OCI-LY3 (cell line): ENCODE measurements at regions not wholly inside any gene's neighbourhood (a gene's known extent, or its start where the extent isn't known, plus 50 kb on each side); places are given as distances from the start of the nearest gene placed in this dataset.

Experiments
- H2AFZ ChIP-seq: fragments of 200-600, 300-600 bp; shearing (Covaris generic); 2 replicates; pipeline ENCODE4 v1.6.0; 2014; ENCODE audit warnings: antibody characterized with exemption, low read depth, low read length
- H3K27ac ChIP-seq: fragments of 200-600, 300-600 bp; sonication (generic); 2 replicates; pipeline ENCODE4 v1.5.1; 2014; ENCODE audit warnings: mild to moderate bottlenecking, low read length, moderate library complexity, mixed read lengths
- H3K27me3 ChIP-seq: fragments of 200-600, 300-600 bp; sonication (generic); 2 replicates; pipeline ENCODE4 v1.6.1; 2014; ENCODE audit warnings: low read depth, low read length, mixed read lengths
- H3K36me3 ChIP-seq: fragments of 200-600, 300-600 bp; sonication (generic); replicated peaks from 2 replicates; pipeline ENCODE3; 2014; ENCODE audit warnings: low read depth, low read length, mixed read lengths
- H3K4me1 ChIP-seq: fragments of 300-600, 200-600 bp; sonication (generic); 2 replicates; pipeline ENCODE4 v1.6.1; 2014; ENCODE audit warnings: low read length, mixed read lengths
- H3K4me2 ChIP-seq: fragments of 200-600, 300-600 bp; sonication (generic); 2 replicates; pipeline ENCODE4 v1.6.1; 2014; ENCODE audit warnings: low read length, mixed read lengths
- H3K4me3 ChIP-seq: fragments of 300-600, 200-600 bp; sonication (generic); 2 replicates; pipeline ENCODE4 v1.5.1; 2014; ENCODE audit warnings: antibody characterized with exemption, mild to moderate bottlenecking, low read length, moderate library complexity
- H3K79me2 ChIP-seq: fragments of 300-600, 200-600 bp; shearing (Covaris generic); 2 replicates; pipeline ENCODE4 v1.6.1; 2014; ENCODE audit warnings: mild to moderate bottlenecking, low read length, mixed read lengths
- H3K9ac ChIP-seq: fragments of 300-600, 200-600 bp; shearing (Covaris generic); 2 replicates; pipeline ENCODE4 v1.6.0; 2014; ENCODE audit warnings: mild to moderate bottlenecking, low read length, moderate library complexity
- H3K9me3 ChIP-seq: fragments of 200-600, 300-600 bp; shearing (Covaris generic); 2 replicates; pipeline ENCODE4 v1.6.1; 2014; ENCODE audit warnings: low read length, mixed read lengths; ENCODE audit not compliant: insufficient read depth
- H4K20me1 ChIP-seq: fragments of 200-600, 300-600 bp; sonication (generic); 2 replicates; pipeline ENCODE4 v1.6.1; 2016; ENCODE audit warnings: low read length, mixed read lengths; ENCODE audit not compliant: insufficient read depth
- CTCF ChIP-seq: fragments of 200-600, 300-600 bp; sonication (generic); IDR thresholded peaks from 2 replicates; pipeline ENCODE4 v1.5.1; 2014; ENCODE audit warnings: antibody characterized with exemption, low read length, low read depth
- EZH2phosphoT487 ChIP-seq: fragments of 200-600 bp; shearing (Covaris generic); IDR thresholded peaks from 2 replicates; pipeline ENCODE4 v1.6.1; 2018; ENCODE audit warnings: antibody characterized with exemption, mixed run types, low read depth

GRCh38 chr6:113709936-113710509 is 147.1 kb upstream of the MARCKS start:
- Histone ChIP-seq H3K4me3 (no peak overlapping the region), H3K36me3 (no peaks in the 10 kb centered on the region), H2AFZ (no peak overlapping the region), H4K20me1 (no peaks in the 10 kb centered on the region), H3K27me3 (no peaks in the 10 kb centered on the region), H3K79me2 (no peaks in the 10 kb centered on the region), H3K4me2 (no peak overlapping the region), H3K9ac (no peak overlapping the region), H3K27ac (no peak overlapping the region), H3K4me1 (peaks cover 4% of the 10 kb centered on the region; the same call in 1 of the 2 replicates), H3K9me3 (no peaks in the 10 kb centered on the region)
- TF ChIP-seq EZH2phosphoT487: no peak
- no peak for TF ChIP-seq CTCF

GRCh38 chr6:113713665-113714064 is 143.5 kb upstream of the MARCKS start:
- H3K9me3 ChIP-seq: no peaks in the 10 kb centered on the region
- TF ChIP-seq CTCF (no peak), EZH2phosphoT487 (no peak)
- H4K20me1 ChIP-seq: no peaks in the 10 kb centered on the region
- H3K4me3 ChIP-seq: no peak overlapping the region
- H3K9ac ChIP-seq: no peak overlapping the region
- no peak overlapping the region; the same call in 1 of the 2 replicates for H2AFZ ChIP-seq
- no peaks in the 10 kb centered on the region for H3K36me3 ChIP-seq
- H3K4me1 ChIP-seq: peaks cover 4% of the 10 kb centered on the region; the same call in 1 of the 2 replicates
- no peak overlapping the region for H3K27ac ChIP-seq
- H3K27me3 ChIP-seq: no peaks in the 10 kb centered on the region
- no peak overlapping the region for H3K4me2 ChIP-seq
- H3K79me2 ChIP-seq: no peaks in the 10 kb centered on the region

GRCh38 chr6:113718588-113718987 is 138.6 kb upstream of the MARCKS start:
- Histone ChIP-seq H4K20me1 (no peaks in the 10 kb centered on the region), H2AFZ (no peak overlapping the region), H3K27me3 (no peaks in the 10 kb centered on the region), H3K36me3 (no peaks in the 10 kb centered on the region), H3K79me2 (no peaks in the 10 kb centered on the region), H3K27ac (no peak overlapping the region), H3K4me2 (no peak overlapping the region), H3K4me3 (no peak overlapping the region), H3K9ac (no peak overlapping the region), H3K9me3 (no peaks in the 10 kb centered on the region), H3K4me1 (peaks cover 5% of the 10 kb centered on the region)
- no peak for TF ChIP-seq CTCF
- TF ChIP-seq EZH2phosphoT487: no peak

GRCh38 chr6:113719064-113719463 is 138.1 kb upstream of the MARCKS start:
- Histone ChIP-seq H3K9ac (no peak overlapping the region), H4K20me1 (no peaks in the 10 kb centered on the region), H3K27me3 (no peaks in the 10 kb centered on the region), H3K27ac (no peak overlapping the region), H3K79me2 (no peaks in the 10 kb centered on the region), H3K4me2 (no peak overlapping the region), H3K4me1 (peaks cover 5% of the 10 kb centered on the region), H3K9me3 (no peaks in the 10 kb centered on the region), H2AFZ (no peak overlapping the region), H3K4me3 (no peak overlapping the region), H3K36me3 (no peaks in the 10 kb centered on the region)
- TF ChIP-seq CTCF: no peak
- TF ChIP-seq EZH2phosphoT487: no peak
